T-helper 2 cell treated with Interferon-gamma antibody and Interleukin-4, amounts not matched to agents 100 ng/mL and 5 ng/mL, for 36 hours (primary cell): ENCODE measurements at regions not wholly inside any gene's neighbourhood (a gene's known extent, or its start where the extent isn't known, plus 50 kb on each side); places are given as distances from the start of the nearest gene placed in this dataset.

Experiments used
- intact Hi-C: fragments of 100-400 bp; cut with micrococcal nuclease; formaldehyde crosslinking; loops from one replicate; pipeline ENCODE4 v1.15.1; 2023

- intact Hi-C loops = no loop called here
These were observed 288.3 kb upstream of the PPFIA2 start for GRCh38 chr12:82047446-82047845.

- intact Hi-C loops = no loop called here
These were observed 282.0 kb upstream of the PPFIA2 start for GRCh38 chr12:82040987-82041743.

GRCh38 chr12:82034769-82035168 lies 275.6 kb upstream of the PPFIA2 start:
- intact Hi-C loops = no loop called here

GRCh38 chr12:82029936-82030335 lies 270.8 kb upstream of the PPFIA2 start:
- intact Hi-C loops = no loop called here

GRCh38 chr12:82028772-82029171 lies 269.6 kb upstream of the PPFIA2 start:
- intact Hi-C loops = no loop called here

GRCh38 chr12:82027612-82028011 lies 268.5 kb upstream of the PPFIA2 start:
- intact Hi-C loops = no loop called here

GRCh38 chr12:82025462-82025861 lies 266.3 kb upstream of the PPFIA2 start:
- intact Hi-C loops = no loop called here

- intact Hi-C loops = loop anchor here (1.0 kb wide), 1 partner anchor 375 kb away; no protein-coding TSS in a partner anchor
These were observed 260.4 kb upstream of the PPFIA2 start for GRCh38 chr12:82019533-82019932.

GRCh38 chr12:82015623-82016347 lies 256.6 kb upstream of the PPFIA2 start:
- intact Hi-C loops = no loop called here

- intact Hi-C loops = no loop called here
These were observed 253.0 kb upstream of the PPFIA2 start for GRCh38 chr12:82012176-82012575.

- intact Hi-C loops = no loop called here
These were observed 250.4 kb upstream of the PPFIA2 start for GRCh38 chr12:82009524-82009923.

- intact Hi-C loops = no loop called here
These were observed 249.1 kb upstream of the PPFIA2 start for GRCh38 chr12:82008251-82008650.

GRCh38 chr12:81998761-81999378 lies 239.7 kb upstream of the PPFIA2 start:
- intact Hi-C loops = no loop called here

GRCh38 chr12:81992461-81992860 lies 233.3 kb upstream of the PPFIA2 start:
- intact Hi-C loops = loop anchor here (1.0 to 5.0 kb wide), 2 partner anchors 205 to 348 kb away; no protein-coding TSS in a partner anchor

- intact Hi-C loops = loop anchor here (1.0 to 5.0 kb wide), 2 partner anchors 205 to 348 kb away; no protein-coding TSS in a partner anchor
These were observed 232.7 kb upstream of the PPFIA2 start for GRCh38 chr12:81991868-81992267.

- intact Hi-C loops = no loop called here
These were observed 229.2 kb upstream of the PPFIA2 start for GRCh38 chr12:81988362-81988761.

GRCh38 chr12:81987371-81987770 lies 228.2 kb upstream of the PPFIA2 start:
- intact Hi-C loops = no loop called here

GRCh38 chr12:81976661-81977060 lies 217.5 kb upstream of the PPFIA2 start:
- intact Hi-C loops = no loop called here

- intact Hi-C loops = no loop called here
These were observed 215.6 kb upstream of the PPFIA2 start for GRCh38 chr12:81974762-81975161.

- intact Hi-C loops = no loop called here
These were observed 209.3 kb upstream of the PPFIA2 start for GRCh38 chr12:81968421-81968820.

- intact Hi-C loops = no loop called here
These were observed 204.5 kb upstream of the PPFIA2 start for GRCh38 chr12:81963636-81964035.

GRCh38 chr12:81963026-81963425 lies 203.9 kb upstream of the PPFIA2 start:
- intact Hi-C loops = no loop called here
